Upper lobe of left lung (tissue), 6 donors: ENCODE measurements at regions not wholly inside any gene's neighbourhood (a gene's known extent, or its start where the extent isn't known, plus 50 kb on each side); places are given as distances from the start of the nearest gene placed in this dataset.

Experiments
- ATAC-seq, 2 donors: fragments of 200-7000 bp; cut with Tn5 transposase; one replicate each; pipeline ENCODE4 v1.9.1; 2022; ENCODE audit warnings: mild to moderate bottlenecking in 2 of 2, moderate library complexity in 2 of 2; ENCODE audit not compliant: low FRiP score in 2 of 2
- DNase-seq, 2 donors: peaks; one replicate each; pipeline ENCODE4 v3.0.0-alpha.2; 2019 to 2020
- H3K27ac ChIP-seq, 4 donors: fragments of 200-600 bp; sonication (generic); one replicate each; pipeline ENCODE4 v1.5.1; 2016 to 2019
- H3K27me3 ChIP-seq, 4 donors: fragments of 200-600 bp; sonication (generic); one replicate each; pipeline ENCODE4 v1.5.1; 2017 to 2019
- H3K36me3 ChIP-seq, 4 donors: fragments of 200-600 bp; sonication (generic); one replicate each; pipeline ENCODE4 v1.5.1; 2016 to 2019
- H3K4me1 ChIP-seq, 4 donors: fragments of 200-600 bp; sonication (generic); one replicate each; pipeline ENCODE4 v1.5.1; 2018 to 2019
- H3K4me3 ChIP-seq, 4 donors: fragments of 200-600 bp; sonication (generic); one replicate each; pipeline ENCODE4 v1.5.1; 2017 to 2019; ENCODE audit warnings: mild to moderate bottlenecking in 2 of 4, moderate library complexity in 1 of 4
- H3K9me3 ChIP-seq, 4 donors: fragments of 200-600 bp; sonication (generic); one replicate each; pipeline ENCODE4 v1.5.1; 2018 to 2019
- CTCF ChIP-seq, 6 experiments: fragments of 450-650 bp in 4 of 6; fragments of 200-600 bp in 2 of 6; sonication (generic) in 2 of 6; IDR thresholded peaks; one replicate each; pipeline ENCODE4 v1.5.1; 2016 to 2019; ENCODE audit warnings: antibody characterized with exemption in 6 of 6
- EP300 ChIP-seq, 4 donors: sonication (generic); formaldehyde crosslinking; IDR thresholded peaks; one replicate each; pipeline ENCODE4 v1.5.1; 2017; ENCODE audit warnings: antibody characterized with exemption in 4 of 4, control low read depth in 2 of 4
- POLR2A ChIP-seq, 4 donors: fragments of 450-650 bp; IDR thresholded peaks; one replicate each; pipeline ENCODE4 v1.5.1; 2016 to 2017; ENCODE audit warnings: antibody characterized with exemption in 4 of 4, mild to moderate bottlenecking in 2 of 4
- POLR2AphosphoS5 ChIP-seq, 2 donors: sonication (generic); formaldehyde crosslinking; IDR thresholded peaks; one replicate each; pipeline ENCODE4 v1.5.1; 2017; ENCODE audit warnings: antibody characterized with exemption in 2 of 2
- WGBS, 2 donors: methylation state at CpG; one replicate each; pipeline ENCODE4 v1.1.5; 2017 to 2018; 5-methylcytosine and 5-hydroxymethylcytosine counted together
- donor health status: DM: no; HTN: no; CAD: no; lungs with moderate emphysema.
- donor health status: DM: no; HTN: yes; CAD: no; lungs with severe emphysema.

- no peak for ATAC-seq
These were observed 67.7 kb upstream of the NTF3 start for GRCh38 chr12:5364036-5364770.

GRCh38 chr12:5369298-5369697, 62.6 kb upstream of the NTF3 start:
- ATAC-seq (no peak), DNase-seq (no peak)
- no peak for TF ChIP-seq CTCF (IDR thresholded peaks at IDR 0.05)
- no peak for TF ChIP-seq POLR2A (IDR thresholded peaks at IDR 0.05)
- TF ChIP-seq POLR2AphosphoS5 (IDR thresholded peaks at IDR 0.05) = no peak
- TF ChIP-seq EP300 (IDR thresholded peaks at IDR 0.05) = no peak
- Histone ChIP-seq H3K36me3 (no peaks in the 10 kb centered on the region), H3K27ac (no peak overlapping the region), H3K4me3 (no peak overlapping the region), H3K27me3 (no peaks in the 10 kb centered on the region), H3K9me3 (no peaks in the 10 kb centered on the region), H3K4me1 (no peaks in the 10 kb centered on the region)
- WGBS, 2 donors = 84 to 86% methylated on average over 6 of the region's 6 CpGs

More at GRCh38 chr12:5364036-5364770, 67.7 kb upstream of the NTF3 start:
- TF ChIP-seq POLR2A (IDR thresholded peaks at IDR 0.05) = no peak
- TF ChIP-seq CTCF (IDR thresholded peaks at IDR 0.05) = no peak
- TF ChIP-seq EP300 (IDR thresholded peaks at IDR 0.05) = no peak
- no peak for TF ChIP-seq POLR2AphosphoS5 (IDR thresholded peaks at IDR 0.05)
- WGBS, 2 donors = 76 to 80% methylated on average over 5 of the region's 5 CpGs
- no peaks in the 10 kb centered on the region for H3K4me1 ChIP-seq
- no peak for DNase-seq
- H3K36me3 ChIP-seq = no peaks in the 10 kb centered on the region
- no peaks in the 10 kb centered on the region for H3K9me3 ChIP-seq
- H3K27me3 ChIP-seq = no peaks in the 10 kb centered on the region
- H3K27ac ChIP-seq = no peak overlapping the region
- no peak overlapping the region for H3K4me3 ChIP-seq

GRCh38 chr12:5371631-5372030, 60.3 kb upstream of the NTF3 start:
- no peak overlapping the region for H3K27ac ChIP-seq
- no peaks in the 10 kb centered on the region for H3K27me3 ChIP-seq
- no peaks in the 10 kb centered on the region for H3K36me3 ChIP-seq
- H3K4me1 ChIP-seq = no peaks in the 10 kb centered on the region
- no peak for ATAC-seq
- TF ChIP-seq POLR2AphosphoS5 (IDR thresholded peaks at IDR 0.05) (no peak), CTCF (IDR thresholded peaks at IDR 0.05) (no peak), EP300 (IDR thresholded peaks at IDR 0.05) (no peak), POLR2A (IDR thresholded peaks at IDR 0.05) (no peak)
- DNase-seq = no peak
- H3K9me3 ChIP-seq = no peaks in the 10 kb centered on the region
- 74 to 81% methylated on average over 3 of the region's 3 CpGs for WGBS, 2 donors
- H3K4me3 ChIP-seq = no peak overlapping the region

GRCh38 chr12:5374713-5375112, 57.2 kb upstream of the NTF3 start:
- H3K4me1 ChIP-seq = no peaks in the 10 kb centered on the region
- no peak overlapping the region for H3K4me3 ChIP-seq
- no peak for ATAC-seq
- no peaks in the 10 kb centered on the region for H3K36me3 ChIP-seq
- TF ChIP-seq CTCF (IDR thresholded peaks at IDR 0.05) = no peak
- TF ChIP-seq EP300 (IDR thresholded peaks at IDR 0.05) = no peak
- no peak for TF ChIP-seq POLR2A (IDR thresholded peaks at IDR 0.05)
- no peak for TF ChIP-seq POLR2AphosphoS5 (IDR thresholded peaks at IDR 0.05)
- H3K27ac ChIP-seq = no peak overlapping the region
- no peaks in the 10 kb centered on the region for H3K9me3 ChIP-seq
- no peaks in the 10 kb centered on the region for H3K27me3 ChIP-seq
- 93 to 100% methylated on average over 1 of the region's 1 CpG for WGBS, 2 donors
- DNase-seq = no peak
